Ovary (tissue), 7 donors: ENCODE measurements at regions not wholly inside any gene's neighbourhood (a gene's known extent, or its start where the extent isn't known, plus 50 kb on each side); places are given as distances from the start of the nearest gene placed in this dataset. TPM values are rescaled to one million over a fixed set of nuclear protein-coding genes. Genes with fewer than 3 reads are reported as not detected.
A peak's percentile ranks its signal among the peaks of the same experiment; 100 is the strongest.
"Not testable (repeated sequence)": the region's sequence is repeated elsewhere in the genome, so short reads cannot be mapped to it uniquely, and the experiment has no call there.

Source experiments
- DNase-seq, 5 donors: peaks; one replicate each; pipeline ENCODE4 v3.0.0-alpha.2; 2019 to 2020
- H3K27ac ChIP-seq, 2 donors: fragments of 200-600 bp; one replicate each; pipeline versions ENCODE4 v1.5.1 to v1.8.0; 2019 to 2022
- H3K27me3 ChIP-seq: fragments of 200-600 bp; one replicate; pipeline ENCODE4 v1.8.0; 2022
- H3K36me3 ChIP-seq: fragments of 200-600 bp; sonication (generic); one replicate; pipeline ENCODE4 v1.5.1; 2019
- H3K4me1 ChIP-seq: one replicate; pipeline ENCODE4 v1.8.1; 2013; ENCODE audit warnings: mild to moderate bottlenecking, moderate library complexity; ENCODE audit not compliant: insufficient read depth
- H3K4me3 ChIP-seq: fragments of 200-600 bp; sonication (generic); one replicate; pipeline ENCODE4 v1.5.1; 2017
- H3K9me3 ChIP-seq, 2 donors: fragments of 200-600 bp in 1 of 2; sonication (generic) in 1 of 2; one replicate each; pipeline versions ENCODE4 v1.5.1 to v1.8.1; 2013 to 2019; ENCODE audit warnings: mild to moderate bottlenecking in 1 of 2, moderate library complexity in 1 of 2
- CTCF ChIP-seq, 3 donors: fragments of 450-650 bp in 2 of 3; fragments of 200-600 bp in 1 of 3; IDR thresholded peaks; one replicate each; pipeline versions ENCODE4 v1.5.1 to v1.8.0; 2016 to 2022; ENCODE audit warnings: antibody characterized with exemption in 3 of 3, mild to moderate bottlenecking in 1 of 3
- EP300 ChIP-seq: sonication (generic); formaldehyde crosslinking; IDR thresholded peaks from one replicate; pipeline ENCODE4 v1.6.1; 2017; ENCODE audit warnings: antibody characterized with exemption
- POLR2A ChIP-seq: fragments of 450-650 bp; IDR thresholded peaks from one replicate; pipeline ENCODE4 v1.6.1; 2017; ENCODE audit warnings: antibody characterized with exemption, mild to moderate bottlenecking, moderate library complexity
- WGBS, 3 donors: extraction: QIAGEN DNeasy Blood & Tissue Kit in 1 of 3; methylation state at CpG; one replicate each; pipeline versions ENCODE4 v1.1.5 to v1.1.7; 2013 to 2017; 5-methylcytosine and 5-hydroxymethylcytosine counted together
- intact Hi-C, 4 donors: fragments of 100-400 bp; cut with DNase I; formaldehyde crosslinking; loops; one replicate each; pipeline versions ENCODE4 v1.11.0 to v1.15.1; 2022 to 2023
- small RNA-seq: library from RNA; depleted of rRNA; stranded (forward); fragments of <200 nt; gene quantifications from one replicate; pipeline ENCODE3, GENCODE V24; 2016
- donor health status: DM: no; HTN: no; CAD: no; lungs with moderate emphysema.
- donor health status: DM: no; HTN: no; CAD: no.
- donor health status: Bipolar disorder and iron deficiency.
- donor health status: DM: no; HTN: no; CAD: no.
- donor health status: DM: yes; HTN: yes; CAD: no.

- no peaks in the 10 kb centered on the region for H3K9me3 ChIP-seq
- no peak for TF ChIP-seq POLR2A
- no peak for TF ChIP-seq EP300
- no peak for TF ChIP-seq CTCF (IDR thresholded peaks at IDR 0.05)
- DNase-seq, result peak in 3 of 5 donors; percentile 14 to 37 (median 19)
- H3K27ac ChIP-seq, result no peak overlapping the region
- H3K36me3 ChIP-seq, result no peaks in the 10 kb centered on the region
- H3K4me3 ChIP-seq, result no peak overlapping the region
- WGBS, 3 donors, result 87 to 89% (median 87%) methylated on average over 30 of the region's 30 CpGs
- intact Hi-C loops, result no loop called here
- H3K27me3 ChIP-seq, result no peaks in the 10 kb centered on the region
- H3K4me1 ChIP-seq, result no peaks in the 10 kb centered on the region
Measured at GRCh38 chr15:21261965-21262850, 178.1 kb downstream of the POTEB3 start.

GRCh38 chr15:21261396-21261964 is 178.8 kb downstream of the POTEB3 start:
- TF ChIP-seq EP300 (no peak), POLR2A (no peak), CTCF (IDR thresholded peaks at IDR 0.05) (no peak)
- no peak overlapping the region for H3K4me3 ChIP-seq
- H3K4me1 ChIP-seq, result no peaks in the 10 kb centered on the region
- intact Hi-C loops, result no loop called here
- DNase-seq, result no peak
- 85 to 90% (median 88%) methylated on average over 18 of the region's 18 CpGs for WGBS, 3 donors
- H3K36me3 ChIP-seq, result no peaks in the 10 kb centered on the region
- no peak overlapping the region for H3K27ac ChIP-seq
- no peaks in the 10 kb centered on the region for H3K27me3 ChIP-seq
- H3K9me3 ChIP-seq, result no peaks in the 10 kb centered on the region

GRCh38 chr15:21260966-21261395 is 179.3 kb downstream of the POTEB3 start:
- H3K4me1 ChIP-seq, result no peaks in the 10 kb centered on the region
- 81 to 88% (median 85%) methylated on average over 15 of the region's 15 CpGs for WGBS, 3 donors
- H3K4me3 ChIP-seq, result no peak overlapping the region
- H3K27me3 ChIP-seq, result no peaks in the 10 kb centered on the region
- peak in 2 of 5 donors; percentile 13 to 39 for DNase-seq
- TF ChIP-seq EP300, result no peak
- no peak for TF ChIP-seq POLR2A
- TF ChIP-seq CTCF (IDR thresholded peaks at IDR 0.05), result no peak
- no peak overlapping the region for H3K27ac ChIP-seq
- no peaks in the 10 kb centered on the region for H3K9me3 ChIP-seq
- intact Hi-C loops, result no loop called here
- no peaks in the 10 kb centered on the region for H3K36me3 ChIP-seq

GRCh38 chr15:21258635-21259034 is 181.7 kb downstream of the POTEB3 start:
- H3K27me3 ChIP-seq, DNase-seq, H3K27ac ChIP-seq, H3K4me1 ChIP-seq, H3K4me3 ChIP-seq, H3K9me3 ChIP-seq, H3K36me3 ChIP-seq, intact Hi-C loops: not testable (repeated sequence)
- 76 to 80% (median 76%) methylated on average over 3 of the region's 3 CpGs for WGBS, 3 donors

GRCh38 chr15:21249508-21250019 is 190.7 kb downstream of the POTEB3 start:
- DNase-seq, intact Hi-C loops, H3K9me3 ChIP-seq, H3K4me1 ChIP-seq, H3K27me3 ChIP-seq, H3K36me3 ChIP-seq, H3K27ac ChIP-seq, H3K4me3 ChIP-seq: not testable (repeated sequence)
- WGBS, 3 donors, result 63 to 70% (median 70%) methylated on average over 4 to 5 of the region's 5 CpGs

Small RNA genes in the stretch of these regions (small RNA-seq; reads per million reads assigned to genes)
- not detected for gene RNU6-1235P
